H1 (cell line): ENCODE measurements at regions not wholly inside any gene's neighbourhood (a gene's known extent, or its start where the extent isn't known, plus 50 kb on each side); places are given as distances from the start of the nearest gene placed in this dataset.
A peak's percentile ranks its signal among the peaks of the same experiment; 100 is the strongest.

Experiments
- CTCF ChIA-PET: fragments of 300-600 bp; sonication (Branson Sonifier 250); formaldehyde crosslinking; loops from one replicate; lab custom pipeline; 2021; ENCODE audit not compliant: partially characterized antibody; lab: Charles Lee
- POLR2A ChIA-PET: fragments of 300-600 bp; sonication (Branson Sonifier 250); formaldehyde crosslinking; loops from one replicate; lab custom pipeline; 2021; ENCODE audit warnings: inconsistent platforms; ENCODE audit not compliant: partially characterized antibody; lab: Charles Lee
- DNase-seq, 2 experiments: peaks; one replicate each; pipeline versions ENCODE4 v3.0.0 to v3.0.0-alpha.2; 2010 to 2022; ENCODE audit warnings: low spot score in 2 of 2, low read depth in 1 of 2, mixed read lengths in 1 of 2
- FAIRE-seq: peaks from 2 replicates; lab custom pipeline; 2011; peaks lifted over from hg19 to GRCh38; lab: Jason Lieb, UNC
- H2AFZ ChIP-seq: 2 replicates; pipeline ENCODE4 v1.8.1; 2012; ENCODE audit warnings: low read length, inconsistent platforms
- H2AK5ac ChIP-seq: 2 replicates; pipeline ENCODE4 v1.6.1; 2013; ENCODE audit warnings: low read depth, low read length
- H2BK120ac ChIP-seq: replicated peaks from 2 replicates; pipeline ENCODE3; 2013; ENCODE audit warnings: low read depth, low read length, inconsistent platforms
- H2BK12ac ChIP-seq: 2 replicates; pipeline ENCODE4 v1.6.1; 2013; ENCODE audit warnings: low read depth, low read length
- H2BK15ac ChIP-seq: 2 replicates; pipeline ENCODE4 v1.6.1; 2013; ENCODE audit warnings: low read length
- H2BK20ac ChIP-seq: 2 replicates; pipeline ENCODE4 v1.6.1; 2013; ENCODE audit warnings: low read length
- H2BK5ac ChIP-seq: 2 replicates; pipeline ENCODE4 v1.6.1; 2013; ENCODE audit warnings: low read depth, low read length
- H3K14ac ChIP-seq: 2 replicates; pipeline ENCODE4 v1.6.1; 2013; ENCODE audit warnings: inconsistent platforms; ENCODE audit not compliant: insufficient read length
- H3K18ac ChIP-seq: 2 replicates; pipeline ENCODE4 v1.6.1; 2013; ENCODE audit warnings: low read length; ENCODE audit errors: extremely low read depth
- H3K23ac ChIP-seq: 2 replicates; pipeline ENCODE4 v1.6.1; 2013; ENCODE audit warnings: inconsistent platforms; ENCODE audit not compliant: insufficient read length
- H3K23me2 ChIP-seq: 2 replicates; pipeline ENCODE4 v1.6.1; 2013; ENCODE audit warnings: low read depth, low read length
- H3K27ac ChIP-seq: 2 replicates; pipeline ENCODE4 v1.6.1; 2011; ENCODE audit warnings: low read depth, low read length, inconsistent platforms
- H3K27me3 ChIP-seq, 4 experiments: replicated peaks in 1 of 4; 1 replicate in 1 of 4; 2 replicates in 3 of 4; pipeline versions ENCODE4 v1.6.1 to v1.8.1; 2011 to 2013; ENCODE audit warnings: low read length in 3 of 4, mild to moderate bottlenecking in 3 of 4, inconsistent platforms in 2 of 4, mixed read lengths in 2 of 4, moderate library complexity in 1 of 4; ENCODE audit not compliant: control insufficient read depth in 3 of 4, insufficient read depth in 3 of 4; ENCODE audit errors: extremely low read depth in 1 of 4
- H3K36me3 ChIP-seq, 4 experiments: 2 replicates each; pipeline versions ENCODE4 v1.6.1 to v1.8.1; 2011 to 2013; ENCODE audit warnings: mild to moderate bottlenecking in 4 of 4, low read length in 3 of 4, moderate library complexity in 2 of 4, control low read depth in 1 of 4, inconsistent platforms in 1 of 4; ENCODE audit not compliant: insufficient read depth in 4 of 4, control insufficient read depth in 2 of 4
- H3K4ac ChIP-seq: replicated peaks from 2 replicates; pipeline ENCODE3; 2013; ENCODE audit warnings: low read length, low read depth, mixed read lengths, inconsistent platforms; ENCODE audit not compliant: insufficient read length
- H3K4me1 ChIP-seq, 4 experiments: replicated peaks in 1 of 4; 1 replicate in 1 of 4; 2 replicates in 3 of 4; pipeline versions ENCODE4 v1.6.1 to v1.8.1; 2011 to 2013; ENCODE audit warnings: low read length in 3 of 4, inconsistent platforms in 2 of 4, mixed read lengths in 1 of 4; ENCODE audit not compliant: insufficient read depth in 4 of 4, control insufficient read depth in 3 of 4
- H3K4me2 ChIP-seq, 2 experiments: 2 replicates each; pipeline versions ENCODE4 v1.6.1 to v1.8.1; 2011 to 2013; ENCODE audit warnings: low read depth in 2 of 2, low read length in 2 of 2, control low read depth in 1 of 2, inconsistent platforms in 1 of 2, mild to moderate bottlenecking in 1 of 2; ENCODE audit not compliant: insufficient read depth in 1 of 2
- H3K4me3 ChIP-seq, 4 experiments: fragments of 200-600, 300-600 bp in 1 of 4; sonication (generic), shearing (Covaris generic), sonication (Bioruptor Twin) in 1 of 4; 2 replicates each; pipeline versions ENCODE4 v1.5.1 to v1.8.1; 2011 to 2016; ENCODE audit warnings: low read length in 4 of 4, low read depth in 3 of 4, control low read depth in 2 of 4, inconsistent platforms in 2 of 4, mild to moderate bottlenecking in 2 of 4, mixed read lengths in 1 of 4, moderate library complexity in 1 of 4; ENCODE audit not compliant: insufficient read depth in 2 of 4; ENCODE audit errors: extremely low read depth in 1 of 4
- H3K56ac ChIP-seq: replicated peaks from 2 replicates; pipeline ENCODE3; 2013; ENCODE audit warnings: low read depth, mild to moderate bottlenecking, mixed read lengths, low read length, inconsistent platforms; ENCODE audit not compliant: insufficient read length
- H3K79me1 ChIP-seq: 2 replicates; pipeline ENCODE4 v1.6.1; 2013; ENCODE audit warnings: low read depth, low read length, control low read depth
- H3K79me2 ChIP-seq, 2 experiments: 2 replicates each; pipeline versions ENCODE4 v1.6.1 to v1.8.1; 2012 to 2013; ENCODE audit warnings: low read length in 2 of 2, mild to moderate bottlenecking in 2 of 2, inconsistent platforms in 1 of 2; ENCODE audit not compliant: insufficient read depth in 2 of 2, control insufficient read depth in 1 of 2
- H3K9ac ChIP-seq, 4 experiments: replicated peaks in 1 of 4; 1 replicate in 1 of 4; 2 replicates in 3 of 4; pipeline versions ENCODE4 v1.6.1 to v1.8.1; 2011 to 2013; ENCODE audit warnings: low read depth in 3 of 4, low read length in 3 of 4, control low read depth in 2 of 4, mild to moderate bottlenecking in 2 of 4, moderate library complexity in 2 of 4, inconsistent platforms in 1 of 4; ENCODE audit errors: extremely low read depth in 1 of 4
- H3K9me3 ChIP-seq, 2 experiments: 2 replicates each; pipeline versions ENCODE4 v1.6.1 to v1.8.1; 2012 to 2013; ENCODE audit warnings: mild to moderate bottlenecking in 2 of 2, moderate library complexity in 2 of 2, control low read depth in 1 of 2, inconsistent platforms in 1 of 2, low read depth in 1 of 2, low read length in 1 of 2, mixed read lengths in 1 of 2; ENCODE audit not compliant: insufficient read depth in 2 of 2
- H4K20me1 ChIP-seq, 2 experiments: replicated peaks in 1 of 2; 2 replicates each; pipeline versions ENCODE3 to v1.8.1; 2011 to 2013; ENCODE audit warnings: inconsistent platforms in 2 of 2, low read length in 2 of 2, mild to moderate bottlenecking in 1 of 2; ENCODE audit not compliant: insufficient read depth in 2 of 2, control insufficient read depth in 1 of 2
- H4K5ac ChIP-seq: 2 replicates; pipeline ENCODE4 v1.6.1; 2013; ENCODE audit warnings: low read length, low read depth, mixed read lengths, inconsistent platforms; ENCODE audit not compliant: insufficient read length
- H4K8ac ChIP-seq: 2 replicates; pipeline ENCODE4 v1.8.0; 2013; ENCODE audit warnings: mild to moderate bottlenecking, moderate library complexity, low read length, inconsistent platforms; ENCODE audit not compliant: insufficient read depth; ENCODE audit errors: extremely low read depth
- H4K91ac ChIP-seq: replicated peaks from 2 replicates; pipeline ENCODE3; 2013; ENCODE audit warnings: low read length, mixed read lengths, inconsistent platforms; ENCODE audit not compliant: insufficient read length
- BCL11A ChIP-seq, 2 experiments: IDR thresholded peaks; one replicate each; pipeline ENCODE4 v1.6.1; 2011; ENCODE audit warnings: low read depth in 2 of 2, low read length in 2 of 2, mild to moderate bottlenecking in 2 of 2
- EGR1 ChIP-seq: IDR thresholded peaks from 2 replicates; pipeline ENCODE4 v1.6.1; 2011; ENCODE audit warnings: low read depth, low read length, borderline replicate concordance
- FOSL1 ChIP-seq: IDR thresholded peaks from 2 replicates; pipeline ENCODE4 v1.6.1; 2011; ENCODE audit warnings: mild to moderate bottlenecking, low read depth, low read length, moderate library complexity; ENCODE audit not compliant: insufficient read depth
- PHF8 ChIP-seq: fragments of 200-600 bp; sonication (generic); conservative IDR thresholded peaks from 2 replicates; pipeline ENCODE4 v1.7.1; 2012; ENCODE audit warnings: low read depth, mild to moderate bottlenecking, inconsistent platforms, low read length, moderate library complexity
- RXRA ChIP-seq: IDR thresholded peaks from 2 replicates; pipeline ENCODE4 v1.6.1; 2011; ENCODE audit warnings: low read depth, mild to moderate bottlenecking, low read length, moderate library complexity; ENCODE audit not compliant: insufficient read depth
- TCF12 ChIP-seq: IDR thresholded peaks from 2 replicates; pipeline ENCODE4 v1.6.1; 2011; ENCODE audit warnings: low read depth, mild to moderate bottlenecking, low read length
- USF2 ChIP-seq: IDR thresholded peaks from 2 replicates; pipeline ENCODE4 v1.6.1; 2011; ENCODE audit warnings: low read length, improper control_type of control experiment
- WGBS, 2 experiments: shearing (Covaris generic) in 1 of 2; methylation state at CpG; one replicate each; pipeline versions ENCODE4 v1.1.6 to v1.1.7; 2013 to 2015; ENCODE audit warnings: low lambda C conversion rate in 2 of 2, mixed read lengths in 2 of 2, inconsistent platforms in 1 of 2, low coverage in 1 of 2, missing lambda C conversion rate in 1 of 2; ENCODE audit not compliant: insufficient replicate concordance in 2 of 2, insufficient coverage in 1 of 2, insufficient read length in 1 of 2; ENCODE audit errors: extremely low coverage in 1 of 2, missing lambda C conversion rate in 1 of 2; 5-methylcytosine and 5-hydroxymethylcytosine counted together
- TF ChIP-seq, protein P1 (sequence below): IDR thresholded peaks from 2 replicates; pipeline ENCODE4 v1.6.1; 2011; ENCODE audit warnings: low read depth, mild to moderate bottlenecking, low read length; ENCODE audit not compliant: insufficient read depth

DNA sequence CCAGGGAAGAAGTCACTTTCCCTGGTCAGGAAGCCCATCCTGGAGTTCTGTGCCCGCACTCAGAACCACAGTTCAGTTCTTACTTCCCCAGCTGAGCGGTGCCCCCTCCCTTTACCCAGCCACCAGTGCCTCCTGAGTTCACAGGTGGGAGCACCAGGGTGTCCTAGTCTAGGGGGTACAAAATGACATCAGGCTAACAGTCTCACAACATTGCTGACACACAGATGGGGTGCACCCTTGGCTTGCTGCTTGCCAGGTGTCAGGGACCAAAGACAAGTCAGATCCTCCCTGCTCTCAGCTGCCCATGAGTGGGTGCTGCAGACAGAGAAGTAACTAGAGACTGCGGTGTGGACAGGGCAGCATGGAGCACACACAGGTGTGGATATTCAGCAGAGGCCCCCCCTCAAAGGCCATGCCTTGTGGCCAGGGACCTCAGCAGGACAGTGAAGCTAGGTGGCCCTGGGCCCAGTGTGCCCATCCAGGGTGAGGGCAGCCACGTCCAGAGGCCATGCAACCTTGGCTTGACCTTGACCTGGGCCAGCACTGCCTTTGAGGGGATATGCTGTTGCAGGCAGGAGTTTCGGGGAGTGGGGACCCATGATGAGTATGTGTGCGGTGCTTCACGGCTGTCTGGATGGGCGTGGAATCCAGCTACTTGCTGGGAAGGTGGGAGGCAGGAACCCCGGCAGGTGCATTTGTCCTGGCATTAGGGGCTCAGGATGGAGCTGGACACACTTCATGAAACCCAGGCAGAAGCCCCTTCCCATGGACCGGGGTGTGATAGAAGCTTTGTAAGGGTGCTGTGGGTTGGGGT is 110.4 kb upstream of the FRMD1 start:
- H3K9ac ChIP-seq: no peak overlapping the region
- H3K4me3 ChIP-seq: no peak overlapping the region
- no peak overlapping the region for H2BK5ac ChIP-seq
- no peak overlapping the region for H3K56ac ChIP-seq
- no peaks in the 10 kb centered on the region for H3K23me2 ChIP-seq
- CTCF ChIA-PET: interaction anchor here (1.0 to 1.8 kb wide), 2 partner anchors 33 to 37 kb away, joined by 3 to 4 read pairs; no protein-coding TSS in a partner anchor
- no peak overlapping the region for H2AFZ ChIP-seq
- H3K18ac ChIP-seq: no peak overlapping the region; the same call in 1 of the 2 replicates
- no peak overlapping the region; the same call in 1 of the 2 replicates for H2AK5ac ChIP-seq
- no peak overlapping the region for H3K14ac ChIP-seq
- H3K79me1 ChIP-seq: no peaks in the 10 kb centered on the region
- DNase-seq: peak in 1 of 2 experiments; percentile 27
- no peak overlapping the region for H3K4me2 ChIP-seq
- H3K27me3 ChIP-seq: no peaks in the 10 kb centered on the region
- H4K8ac ChIP-seq: no peak overlapping the region
- H2BK12ac ChIP-seq: no peak overlapping the region
- no peak overlapping the region for H4K91ac ChIP-seq
- 93% methylated on average over 10 of the region's 10 CpGs; no CpG with 5 or more reads in 1 of the 2 experiments for WGBS, 2 experiments
- H3K79me2 ChIP-seq: no peaks in the 10 kb centered on the region
- H2BK120ac ChIP-seq: no peak overlapping the region
- H3K27ac ChIP-seq: no peak overlapping the region
- no peak overlapping the region for H3K23ac ChIP-seq
- no peak overlapping the region for H4K5ac ChIP-seq
- H4K20me1 ChIP-seq: no peaks in the 10 kb centered on the region
- no peak for FAIRE-seq
- POLR2A ChIA-PET: no interaction called here
- H3K4ac ChIP-seq: no peak overlapping the region
- peaks cover 9 to 15% of the 10 kb centered on the region in 2 experiments; a peak in 2 of 4 replicates for H3K9me3 ChIP-seq
- H2BK15ac ChIP-seq: no peak overlapping the region
- no peaks in the 10 kb centered on the region; a peak in 1 of 7 replicates for H3K4me1 ChIP-seq
- no peaks in the 10 kb centered on the region for H3K36me3 ChIP-seq
- H2BK20ac ChIP-seq: no peak overlapping the region
- no peak for TF ChIP-seq EGR1
- no peak for TF ChIP-seq PHF8
- TF ChIP-seq BCL11A (IDR thresholded peaks at IDR 0.05; ENCODE audit: low read depth in 2 of 2, low read length in 2 of 2): no peak
- no peak for TF ChIP-seq TCF12
- no peak for TF ChIP-seq FOSL1
- TF ChIP-seq, protein P1, sequence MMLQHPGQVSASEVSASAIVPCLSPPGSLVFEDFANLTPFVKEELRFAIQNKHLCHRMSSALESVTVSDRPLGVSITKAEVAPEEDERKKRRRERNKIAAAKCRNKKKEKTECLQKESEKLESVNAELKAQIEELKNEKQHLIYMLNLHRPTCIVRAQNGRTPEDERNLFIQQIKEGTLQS: no peak
- no peak for TF ChIP-seq RXRA
- no peak for TF ChIP-seq USF2
